NCI-H1092 treated with DMSO at 0.1 percent for 48 hours (cell line): ENCODE measurements at regions not wholly inside any gene's neighbourhood (a gene's known extent, or its start where the extent isn't known, plus 50 kb on each side); places are given as distances from the start of the nearest gene placed in this dataset.
A peak's percentile ranks its signal among the peaks of the same experiment; 100 is the strongest.

Experiments used
- DNase-seq: peaks from one replicate; lab custom pipeline; 2025; lab: John Stamatoyannopoulos, UW

GRCh38 chrX:51798701-51799100 is 55.5 kb downstream of the GSPT2 start:
- DNase-seq, result no peak

DNA sequence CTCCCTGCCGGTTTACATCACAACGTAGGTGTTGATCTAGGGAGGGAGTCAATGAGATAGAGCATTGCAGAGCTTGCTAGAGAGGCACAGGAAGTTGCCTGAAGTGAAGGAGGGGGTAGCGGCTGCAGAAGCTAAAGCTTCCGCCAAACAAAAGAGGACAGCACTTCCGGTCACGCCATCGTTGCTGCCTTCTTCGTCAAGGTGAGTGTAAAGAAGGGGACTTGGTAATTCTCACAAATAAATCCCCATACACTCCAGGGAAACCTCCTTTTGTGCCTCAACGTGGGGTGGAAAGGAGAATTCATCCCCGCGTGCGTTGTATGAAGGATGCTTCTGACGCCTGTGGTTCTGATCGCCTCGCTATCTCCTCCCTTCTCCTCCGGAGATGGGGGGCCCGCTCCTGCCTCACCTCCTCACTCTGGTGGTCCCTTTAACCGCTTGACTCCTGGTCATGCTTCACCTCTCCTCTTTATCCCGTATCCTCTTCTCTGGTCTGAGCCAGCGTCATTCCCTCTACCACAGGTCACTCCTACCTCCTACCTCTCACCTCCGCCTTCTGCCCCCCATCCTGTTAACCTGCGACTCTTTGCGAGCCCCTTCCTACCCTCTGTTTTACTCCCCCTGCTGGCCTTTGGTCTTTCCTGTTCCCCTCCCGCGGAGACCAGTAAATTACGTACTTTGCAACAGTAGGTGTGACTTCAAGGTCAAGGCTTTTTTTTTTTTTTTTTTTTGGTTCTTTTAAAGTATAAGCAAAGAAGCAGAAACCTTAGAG is 59.9 kb downstream of the GSPT2 start:
- peak; percentile 88 for DNase-seq

GRCh38 chrX:51803833-51804232 is 60.6 kb downstream of the GSPT2 start:
- DNase-seq, result no peak

- no peak for DNase-seq
These were observed 61.5 kb downstream of the GSPT2 start for GRCh38 chrX:51804741-51805140.

DNA sequence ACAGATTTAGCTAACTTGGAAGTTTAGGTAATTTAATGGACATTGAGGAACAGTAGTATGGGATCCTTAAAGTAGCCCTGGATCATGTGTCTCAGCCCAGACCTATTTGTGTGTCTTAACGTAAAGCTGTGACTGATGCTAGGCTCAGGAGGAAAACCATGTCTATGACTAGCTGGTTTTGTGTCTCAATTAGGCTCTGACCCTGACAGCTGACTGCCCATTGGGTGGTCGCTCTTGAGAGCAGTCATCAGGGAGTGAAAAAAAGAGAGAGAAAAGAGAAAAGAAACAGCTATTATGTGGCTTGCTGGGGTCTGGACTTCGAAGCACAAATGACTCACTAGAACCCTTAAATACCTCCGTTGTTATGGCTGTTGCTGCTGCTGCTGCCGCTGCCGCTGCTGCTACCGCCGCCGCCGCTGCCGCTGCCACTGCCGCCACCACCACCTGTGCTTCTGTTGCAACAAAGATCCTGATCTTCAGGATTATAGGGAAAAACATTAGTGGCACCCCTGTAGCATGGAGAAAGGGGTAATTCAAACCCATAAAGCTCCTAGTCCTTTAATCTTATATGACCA is 70.7 kb downstream of the GSPT2 start:
- no peak for DNase-seq

GRCh38 chrX:51824061-51824460 is 69.4 kb upstream of the MAGED1 start:
- no peak for DNase-seq

DNA sequence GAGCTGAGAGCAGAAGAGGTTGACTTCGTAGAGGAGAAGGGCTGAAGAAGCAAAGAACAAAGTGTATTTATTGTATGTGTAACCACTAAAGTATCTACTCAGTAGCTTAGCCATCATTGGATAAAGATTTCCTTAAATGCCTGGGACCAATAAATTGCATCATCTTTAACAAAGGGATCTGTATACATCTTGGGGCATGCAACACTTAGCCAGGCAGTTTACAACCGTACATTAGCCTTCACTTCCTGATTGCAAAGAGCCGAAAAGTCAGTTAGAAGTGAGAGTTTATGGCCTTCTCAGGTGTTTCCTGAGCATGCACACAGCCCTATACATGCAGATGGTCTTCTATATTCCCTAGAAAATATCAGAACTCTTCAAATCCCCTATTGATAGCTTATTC is 68.0 kb upstream of the MAGED1 start:
- DNase-seq, result no peak

GRCh38 chrX:51834076-51834475 is 59.3 kb upstream of the MAGED1 start:
- DNase-seq, result no peak

DNA sequence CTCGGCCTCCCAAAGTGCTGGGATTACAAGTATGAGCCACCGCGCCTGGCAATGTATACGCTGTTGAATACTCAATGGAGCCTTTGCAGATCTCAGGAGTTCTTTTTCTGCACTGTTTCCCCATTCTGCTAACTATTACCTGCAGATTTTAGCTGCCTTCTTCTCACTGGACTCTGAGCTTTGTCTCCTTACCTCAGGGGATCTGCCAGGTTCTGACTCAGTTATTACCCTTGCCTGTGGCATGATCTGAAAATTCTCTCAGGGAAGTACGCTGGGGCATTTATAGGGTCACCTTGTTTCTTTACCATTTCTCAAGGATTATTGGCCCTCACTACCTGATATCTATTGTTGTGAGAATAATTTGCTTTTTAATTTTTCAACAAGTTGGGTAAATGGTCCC is 56.6 kb upstream of the MAGED1 start:
- DNase-seq, result no peak

- peak; percentile 14 for DNase-seq
These were observed 56.0 kb upstream of the MAGED1 start for GRCh38 chrX:51837451-51837850.

GRCh38 chrX:51837921-51838320 is 55.5 kb upstream of the MAGED1 start:
- peak; percentile 22 for DNase-seq
